ENCODE measurements at regions not wholly inside any gene's neighbourhood (a gene's known extent, or its start where the extent isn't known, plus 50 kb on each side); places are given as distances from the start of the nearest gene placed in this dataset.

DNA sequence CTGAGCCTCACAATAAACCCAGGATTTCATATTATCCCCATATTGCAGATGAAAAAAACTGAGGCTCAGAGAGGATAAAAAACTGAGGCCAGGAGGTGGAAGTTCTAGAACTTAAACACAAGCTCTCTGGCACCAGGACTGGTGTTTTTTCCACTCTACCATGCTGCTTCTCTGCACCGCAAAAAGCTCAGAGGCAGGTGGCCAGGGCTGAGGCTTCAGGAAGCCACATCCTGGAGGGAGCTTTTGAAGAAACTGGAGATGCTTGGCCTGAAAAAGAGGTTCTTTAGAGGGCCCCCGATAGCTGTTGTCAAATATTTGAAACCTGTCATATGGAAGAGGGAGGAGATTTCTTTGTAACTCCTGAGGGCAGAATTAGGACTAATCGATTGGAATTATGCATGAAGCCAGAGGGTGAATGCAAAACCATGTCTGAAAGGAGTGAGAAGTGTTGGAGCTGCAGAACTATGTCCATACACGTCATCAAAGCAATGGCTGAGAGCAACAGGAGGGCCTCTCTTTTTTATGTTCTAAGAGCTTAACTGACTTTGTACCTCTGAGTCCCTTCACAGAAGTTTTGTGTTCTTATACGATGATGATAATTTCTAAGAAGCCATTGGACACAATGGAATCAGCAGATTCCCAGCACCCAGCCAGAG is 448.6 kb downstream of the FUT8 start:
- peaks cover 62% of the 10 kb centered on the region for H3K4me1 ChIP-seq (ENCODE audit: insufficient read depth, low read length)
- DNase-seq (peak; percentile 93), ATAC-seq (ENCODE audit: insufficient read depth, low read depth) (peak; percentile 87)
- no peaks in the 10 kb centered on the region for H3K36me3 ChIP-seq (ENCODE audit: insufficient read depth, low read length)
- H4K20me1 ChIP-seq (ENCODE audit: insufficient read depth, low read length) = no peaks in the 10 kb centered on the region
- peak overlapping the region; percentile 58 for H3K9ac ChIP-seq (ENCODE audit: low read depth, low read length)
- no peaks in the 10 kb centered on the region for H3K79me2 ChIP-seq (ENCODE audit: insufficient read depth, low read length)
- H3K4me3 ChIP-seq (ENCODE audit: low read depth in 1 of 2, low read length in 2 of 2) = no peak overlapping the region
- H2AFZ ChIP-seq (ENCODE audit: low read depth, low read length) = no peak overlapping the region
- H3K27me3 ChIP-seq (ENCODE audit: insufficient read depth, low read length, poor library complexity) = no peaks in the 10 kb centered on the region
- H3K27ac ChIP-seq (ENCODE audit: low read length) = peak overlapping the region; percentile 85
- H3K4me2 ChIP-seq (ENCODE audit: insufficient read depth, low read length) = peak overlapping the region; percentile 21
- H3K9me3 ChIP-seq (ENCODE audit: insufficient read depth, low read length, severe bottlenecking) = no peaks in the 10 kb centered on the region
- TF ChIP-seq CTCF (IDR thresholded peaks at IDR 0.05; ENCODE audit: borderline replicate concordance, extremely low read depth, low read length, poor library complexity, severe bottlenecking) (no peak), EZH2 (IDR thresholded peaks at IDR 0.05; ENCODE audit: borderline replicate concordance, low read depth, low read length, severe bottlenecking) (no peak)

GRCh38 chr14:65864549-65864948 is 452.0 kb downstream of the FUT8 start:
- Histone ChIP-seq H3K79me2 (ENCODE audit: insufficient read depth, low read length) (no peaks in the 10 kb centered on the region), H3K9ac (ENCODE audit: low read depth, low read length) (peak overlapping the region; percentile 58), H3K27ac (ENCODE audit: low read length) (peak overlapping the region; percentile 85), H3K4me3 (ENCODE audit: low read depth in 1 of 2, low read length in 2 of 2) (peak overlapping the region in 1 of 2 experiments; percentile 39; a peak in 2 of 4 replicates), H2AFZ (ENCODE audit: low read depth, low read length) (peak overlapping the region; percentile 27), H3K4me1 (ENCODE audit: insufficient read depth, low read length) (peaks cover 85% of the 10 kb centered on the region), H3K27me3 (ENCODE audit: insufficient read depth, low read length, poor library complexity) (no peaks in the 10 kb centered on the region), H4K20me1 (ENCODE audit: insufficient read depth, low read length) (no peaks in the 10 kb centered on the region), H3K4me2 (ENCODE audit: insufficient read depth, low read length) (peak overlapping the region; percentile 37), H3K9me3 (ENCODE audit: insufficient read depth, low read length, severe bottlenecking) (no peaks in the 10 kb centered on the region), H3K36me3 (ENCODE audit: insufficient read depth, low read length) (no peaks in the 10 kb centered on the region)
- TF ChIP-seq EZH2 (IDR thresholded peaks at IDR 0.05; ENCODE audit: borderline replicate concordance, low read depth, low read length, severe bottlenecking) (no peak), CTCF (IDR thresholded peaks at IDR 0.05; ENCODE audit: borderline replicate concordance, extremely low read depth, low read length, poor library complexity, severe bottlenecking) (no peak)
- ATAC-seq (ENCODE audit: insufficient read depth, low read depth) (peak; percentile 59), DNase-seq (peak; percentile 69)

DNA sequence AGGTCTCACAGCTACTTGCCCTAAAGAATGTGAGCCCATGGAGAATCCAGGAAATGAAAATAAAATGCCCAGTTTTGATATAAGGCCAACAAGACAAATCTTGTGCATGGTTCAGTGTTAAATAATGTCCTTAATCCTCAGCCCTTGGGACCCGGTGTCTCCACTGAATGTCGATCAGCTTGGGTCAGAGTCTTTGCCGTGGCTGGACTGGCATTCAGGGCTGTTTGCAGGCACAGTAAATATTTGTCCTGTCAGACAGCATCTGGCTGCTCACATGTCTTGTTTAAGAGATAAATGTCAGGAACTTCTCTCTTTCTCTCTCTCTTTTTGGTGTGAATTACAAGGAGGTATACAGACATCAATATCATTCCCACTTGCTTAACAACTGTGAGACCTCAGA is 452.5 kb downstream of the FUT8 start:
- Histone ChIP-seq H3K4me2 (ENCODE audit: insufficient read depth, low read length) (peak overlapping the region; percentile 37), H3K36me3 (ENCODE audit: insufficient read depth, low read length) (no peaks in the 10 kb centered on the region), H4K20me1 (ENCODE audit: insufficient read depth, low read length) (no peaks in the 10 kb centered on the region), H3K9ac (ENCODE audit: low read depth, low read length) (peak overlapping the region; percentile 58), H3K4me1 (ENCODE audit: insufficient read depth, low read length) (peaks cover 85% of the 10 kb centered on the region), H3K27me3 (ENCODE audit: insufficient read depth, low read length, poor library complexity) (no peaks in the 10 kb centered on the region), H3K79me2 (ENCODE audit: insufficient read depth, low read length) (no peaks in the 10 kb centered on the region), H3K27ac (ENCODE audit: low read length) (peak overlapping the region; percentile 85), H3K4me3 (ENCODE audit: low read depth in 1 of 2, low read length in 2 of 2) (peak overlapping the region in 1 of 2 experiments; percentile 39; a peak in 2 of 4 replicates), H2AFZ (ENCODE audit: low read depth, low read length) (peak overlapping the region; percentile 27), H3K9me3 (ENCODE audit: insufficient read depth, low read length, severe bottlenecking) (no peaks in the 10 kb centered on the region)
- ATAC-seq (ENCODE audit: insufficient read depth, low read depth) = peak; percentile 2; the same call in 2 of the 3 replicates
- DNase-seq = no peak
- no peak for TF ChIP-seq CTCF (IDR thresholded peaks at IDR 0.05; ENCODE audit: borderline replicate concordance, extremely low read depth, low read length, poor library complexity, severe bottlenecking)
- TF ChIP-seq EZH2 (IDR thresholded peaks at IDR 0.05; ENCODE audit: borderline replicate concordance, low read depth, low read length, severe bottlenecking) = no peak
